Trophoblast cell (in vitro differentiated cells and primary cell): ENCODE measurements at regions not wholly inside any gene's neighbourhood (a gene's known extent, or its start where the extent isn't known, plus 50 kb on each side); places are given as distances from the start of the nearest gene placed in this dataset.
A peak's percentile ranks its signal among the peaks of the same experiment; 100 is the strongest.

Experiments
- DNase-seq, 2 donors: peaks; one replicate each; pipeline ENCODE4 v3.0.0-alpha.2; 2016
- H2AFZ ChIP-seq: 2 replicates; pipeline ENCODE4 v1.6.1; 2013; ENCODE audit warnings: low read length, moderate library complexity, mild to moderate bottlenecking; ENCODE audit not compliant: insufficient read depth, poor library complexity
- H2AK5ac ChIP-seq: 2 replicates; pipeline ENCODE4 v1.6.1; 2013; ENCODE audit warnings: mild to moderate bottlenecking, low read length
- H2BK120ac ChIP-seq: 2 replicates; pipeline ENCODE4 v1.6.1; 2013; ENCODE audit warnings: low read length, mild to moderate bottlenecking, moderate library complexity; ENCODE audit not compliant: insufficient read depth, poor library complexity
- H2BK12ac ChIP-seq: 2 replicates; pipeline ENCODE4 v1.6.1; 2013; ENCODE audit warnings: mild to moderate bottlenecking, low read length, moderate library complexity
- H2BK5ac ChIP-seq: 2 replicates; pipeline ENCODE4 v1.6.1; 2013; ENCODE audit warnings: low read length, low read depth, moderate library complexity, mild to moderate bottlenecking; ENCODE audit not compliant: poor library complexity
- H3K14ac ChIP-seq: 2 replicates; pipeline ENCODE4 v1.6.1; 2013; ENCODE audit warnings: mild to moderate bottlenecking, low read length
- H3K18ac ChIP-seq: 2 replicates; pipeline ENCODE4 v1.6.1; 2013; ENCODE audit warnings: mild to moderate bottlenecking, low read length
- H3K23ac ChIP-seq: 2 replicates; pipeline ENCODE4 v1.6.1; 2013; ENCODE audit warnings: low read length
- H3K27ac ChIP-seq: 2 replicates; pipeline ENCODE4 v1.5.1; 2013; ENCODE audit warnings: low read depth, mild to moderate bottlenecking, inconsistent platforms, low read length, moderate library complexity
- H3K27me3 ChIP-seq: 2 replicates; pipeline ENCODE4 v1.6.1; 2013; ENCODE audit warnings: inconsistent platforms, mild to moderate bottlenecking, low read length, moderate library complexity; ENCODE audit not compliant: insufficient read depth
- H3K36me3 ChIP-seq, 2 experiments: 1 replicate in 1 of 2; 2 replicates in 1 of 2; pipeline ENCODE4 v1.6.1; 2013; ENCODE audit warnings: low read length in 2 of 2, mild to moderate bottlenecking in 2 of 2, moderate library complexity in 1 of 2; ENCODE audit not compliant: insufficient read depth in 2 of 2, control insufficient read depth in 1 of 2
- H3K4ac ChIP-seq: 2 replicates; pipeline ENCODE4 v1.6.1; 2013; ENCODE audit warnings: low read depth, mild to moderate bottlenecking, low read length, moderate library complexity
- H3K4me1 ChIP-seq, 2 experiments: 1 replicate in 1 of 2; 2 replicates in 1 of 2; pipeline ENCODE4 v1.6.1; 2013; ENCODE audit warnings: low read length in 2 of 2, mild to moderate bottlenecking in 2 of 2, moderate library complexity in 1 of 2; ENCODE audit not compliant: insufficient read depth in 2 of 2, control insufficient read depth in 1 of 2
- H3K4me2 ChIP-seq: 2 replicates; pipeline ENCODE4 v1.6.1; 2013; ENCODE audit warnings: inconsistent platforms, mild to moderate bottlenecking, low read length, moderate library complexity
- H3K4me3 ChIP-seq: 2 replicates; pipeline ENCODE4 v1.5.1; 2013; ENCODE audit warnings: mild to moderate bottlenecking, low read depth, low read length, inconsistent platforms
- H3K79me1 ChIP-seq: one replicate; pipeline ENCODE4 v1.6.1; 2013; ENCODE audit warnings: low read length
- H3K79me2 ChIP-seq: 2 replicates; pipeline ENCODE4 v1.6.1; 2013; ENCODE audit warnings: low read length, mild to moderate bottlenecking; ENCODE audit not compliant: control insufficient read depth, insufficient read depth, poor library complexity
- H3K9ac ChIP-seq: 2 replicates; pipeline ENCODE4 v1.6.1; 2013; ENCODE audit warnings: mild to moderate bottlenecking, low read length
- H3K9me3 ChIP-seq: 2 replicates; pipeline ENCODE4 v1.6.1; 2013; ENCODE audit warnings: low read depth, mild to moderate bottlenecking, control low read depth, inconsistent platforms, low read length; ENCODE audit not compliant: insufficient read depth
- H4K12ac ChIP-seq: 2 replicates; pipeline ENCODE4 v1.6.1; 2013; ENCODE audit warnings: low read depth, mild to moderate bottlenecking, low read length, moderate library complexity
- H4K8ac ChIP-seq: 2 replicates; pipeline ENCODE4 v1.6.1; 2013; ENCODE audit warnings: low read depth, mild to moderate bottlenecking, low read length, moderate library complexity
- H4K91ac ChIP-seq: one replicate; pipeline ENCODE4 v1.6.1; 2013; ENCODE audit warnings: low read depth, mild to moderate bottlenecking, low read length, moderate library complexity
- WGBS: extraction: QIAGEN DNeasy Blood & Tissue Kit; methylation state at CpG from one replicate; pipeline ENCODE4 v1.1.7; 2013; ENCODE audit warnings: missing lambda C conversion rate; ENCODE audit not compliant: insufficient read length, insufficient coverage; ENCODE audit errors: extremely low coverage; 5-methylcytosine and 5-hydroxymethylcytosine counted together

- Histone ChIP-seq H3K9me3 (peaks cover 3% of the 10 kb centered on the region), H3K9ac (no peak overlapping the region), H2BK12ac (no peak overlapping the region), H3K79me1 (no peaks in the 10 kb centered on the region), H2AFZ (no peak overlapping the region), H2AK5ac (no peak overlapping the region), H3K14ac (no peak overlapping the region), H4K12ac (no peak overlapping the region), H3K4me3 (no peak overlapping the region), H3K4ac (no peak overlapping the region), H3K27me3 (no peaks in the 10 kb centered on the region), H4K8ac (no peak overlapping the region), H3K4me1 (no peaks in the 10 kb centered on the region), H3K36me3 (no peaks in the 10 kb centered on the region), H3K23ac (no peak overlapping the region), H2BK120ac (no peak overlapping the region), H4K91ac (no peak overlapping the region), H3K18ac (no peak overlapping the region), H3K27ac (no peak overlapping the region), H3K79me2 (no peaks in the 10 kb centered on the region), H3K4me2 (no peak overlapping the region), H2BK5ac (no peak overlapping the region)
- WGBS = no CpG with 5 or more reads among the region's 9 CpGs
- no peak for DNase-seq
These were observed 180.3 kb upstream of the UBE3A start for GRCh38 chr15:25619076-25619475.

GRCh38 chr15:25618161-25618560 lies 179.3 kb upstream of the UBE3A start:
- no peaks in the 10 kb centered on the region for H3K27me3 ChIP-seq
- H3K79me1 ChIP-seq = no peaks in the 10 kb centered on the region
- H3K4ac ChIP-seq = no peak overlapping the region
- H2BK120ac ChIP-seq = no peak overlapping the region
- no peak overlapping the region for H3K23ac ChIP-seq
- no peak overlapping the region for H2AK5ac ChIP-seq
- no peak overlapping the region for H4K12ac ChIP-seq
- no peak overlapping the region for H3K18ac ChIP-seq
- no peak overlapping the region for H3K27ac ChIP-seq
- no peak overlapping the region for H3K4me2 ChIP-seq
- no peak overlapping the region for H2BK5ac ChIP-seq
- H4K8ac ChIP-seq = no peak overlapping the region
- H3K4me3 ChIP-seq = no peak overlapping the region
- H3K14ac ChIP-seq = no peak overlapping the region
- H4K91ac ChIP-seq = no peak overlapping the region
- peaks cover 3% of the 10 kb centered on the region for H3K9me3 ChIP-seq
- no peaks in the 10 kb centered on the region for H3K4me1 ChIP-seq
- H2BK12ac ChIP-seq = no peak overlapping the region
- no CpG with 5 or more reads among the region's 7 CpGs for WGBS
- H3K9ac ChIP-seq = no peak overlapping the region
- H2AFZ ChIP-seq = no peak overlapping the region
- DNase-seq = no peak
- no peaks in the 10 kb centered on the region for H3K79me2 ChIP-seq
- no peaks in the 10 kb centered on the region for H3K36me3 ChIP-seq

- no peak overlapping the region for H3K4me3 ChIP-seq
- no peak overlapping the region for H4K12ac ChIP-seq
- H2BK120ac ChIP-seq = no peak overlapping the region
- no peaks in the 10 kb centered on the region for H3K79me2 ChIP-seq
- no peak overlapping the region for H3K4me2 ChIP-seq
- WGBS = no CpG with 5 or more reads among the region's 4 CpGs
- H3K4ac ChIP-seq = no peak overlapping the region
- H2AK5ac ChIP-seq = no peak overlapping the region
- H3K27ac ChIP-seq = no peak overlapping the region
- no peak overlapping the region for H2BK12ac ChIP-seq
- H2AFZ ChIP-seq = no peak overlapping the region
- H4K91ac ChIP-seq = no peak overlapping the region
- no peak overlapping the region for H4K8ac ChIP-seq
- no peaks in the 10 kb centered on the region for H3K27me3 ChIP-seq
- H3K9ac ChIP-seq = no peak overlapping the region
- H2BK5ac ChIP-seq = no peak overlapping the region
- DNase-seq = peak; percentile 62 to 70
- no peaks in the 10 kb centered on the region for H3K79me1 ChIP-seq
- H3K36me3 ChIP-seq = no peaks in the 10 kb centered on the region
- H3K9me3 ChIP-seq = peaks cover 2% of the 10 kb centered on the region
- no peak overlapping the region for H3K14ac ChIP-seq
- H3K4me1 ChIP-seq = no peaks in the 10 kb centered on the region
- H3K18ac ChIP-seq = no peak overlapping the region
- H3K23ac ChIP-seq = no peak overlapping the region
These were observed 177.6 kb upstream of the UBE3A start for GRCh38 chr15:25616471-25616870.

- Histone ChIP-seq H3K4me1 (peaks cover 6 to 9% of the 10 kb centered on the region in 2 experiments), H3K79me1 (peaks cover 2% of the 10 kb centered on the region), H2BK120ac (no peak overlapping the region), H3K36me3 (no peaks in the 10 kb centered on the region), H3K23ac (no peak overlapping the region), H2AFZ (no peak overlapping the region), H3K4me3 (no peak overlapping the region), H3K4ac (no peak overlapping the region), H3K27me3 (no peaks in the 10 kb centered on the region), H2AK5ac (no peak overlapping the region), H3K4me2 (no peak overlapping the region), H3K9ac (no peak overlapping the region), H2BK5ac (no peak overlapping the region), H3K18ac (no peak overlapping the region), H3K79me2 (no peaks in the 10 kb centered on the region), H3K27ac (no peak overlapping the region), H3K9me3 (peaks cover 2% of the 10 kb centered on the region), H2BK12ac (no peak overlapping the region), H4K91ac (no peak overlapping the region), H4K8ac (no peak overlapping the region), H4K12ac (no peak overlapping the region), H3K14ac (no peak overlapping the region)
- no CpG with 5 or more reads among the region's 9 CpGs for WGBS
- no peak for DNase-seq
These were observed 174.3 kb upstream of the UBE3A start for GRCh38 chr15:25613134-25613533.
